SK-N-MC (cell line): ENCODE measurements at regions not wholly inside any gene's neighbourhood (a gene's known extent, or its start where the extent isn't known, plus 50 kb on each side); places are given as distances from the start of the nearest gene placed in this dataset.

ENCODE experiments used
- EZH2 ChIP-seq: fragments of 200-600 bp; sonication (generic); IDR thresholded peaks from one replicate; pipeline ENCODE4 v1.6.1; 2017; ENCODE audit warnings: antibody characterized with exemption
- POLR2AphosphoS5 ChIP-seq: IDR thresholded peaks from 2 replicates; pipeline ENCODE4 v1.6.1; 2012; ENCODE audit warnings: mild to moderate bottlenecking, low read depth, low read length, borderline replicate concordance

- no peak for TF ChIP-seq POLR2AphosphoS5
- TF ChIP-seq EZH2 = no peak
Observed at GRCh38 chr2:221314786-221315185, 257.3 kb downstream of the EPHA4 start.
